ENCODE measurements at regions not wholly inside any gene's neighbourhood (a gene's known extent, or its start where the extent isn't known, plus 50 kb on each side); places are given as distances from the start of the nearest gene placed in this dataset.

DNA sequence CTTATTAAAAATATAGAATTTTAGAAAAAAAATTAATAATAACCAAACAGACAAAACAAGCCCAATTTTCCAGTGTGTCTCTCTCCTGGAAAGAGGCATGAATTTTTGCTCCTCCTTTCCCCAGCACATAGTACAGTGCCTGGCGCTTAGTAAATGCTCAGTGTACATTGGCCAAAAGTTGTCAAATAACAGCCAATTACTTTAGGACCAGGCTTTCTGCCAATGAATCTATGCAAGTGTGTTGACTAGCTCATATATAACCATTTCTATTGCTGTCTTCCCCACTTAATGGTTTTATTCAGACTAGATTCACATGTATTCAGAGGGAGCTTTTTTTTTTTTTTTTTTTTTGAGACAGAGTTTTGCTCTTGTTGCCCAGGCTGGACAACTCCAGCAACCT, 120.1 kb upstream of the CD180 start:
- TF ChIP-seq GATA2 (IDR thresholded peaks at IDR 0.05; ENCODE audit: low read depth, low read length) = no peak
- no peak for TF ChIP-seq GATA3 (IDR thresholded peaks at IDR 0.05; ENCODE audit: low read depth, low read length)
